Peyer's patch (tissue), 4 donors: ENCODE measurements at regions not wholly inside any gene's neighbourhood (a gene's known extent, or its start where the extent isn't known, plus 50 kb on each side); places are given as distances from the start of the nearest gene placed in this dataset.
"Not testable (repeated sequence)": the region's sequence is repeated elsewhere in the genome, so short reads cannot be mapped to it uniquely, and the experiment has no call there.

ENCODE experiments used
- DNase-seq, 3 donors: peaks; one replicate each; pipeline ENCODE4 v3.0.0-alpha.2; 2017 to 2019
- H3K27ac ChIP-seq, 4 donors: fragments of 200-600 bp; sonication (generic); one replicate each; pipeline ENCODE4 v1.5.1; 2016 to 2019
- H3K27me3 ChIP-seq, 2 donors: fragments of 200-600 bp; sonication (generic); one replicate each; pipeline ENCODE4 v1.5.1; 2019
- H3K36me3 ChIP-seq, 3 donors: fragments of 200-600 bp; sonication (generic); one replicate each; pipeline ENCODE4 v1.5.1; 2016 to 2019
- H3K4me1 ChIP-seq, 4 donors: fragments of 200-600 bp; sonication (generic); one replicate each; pipeline ENCODE4 v1.5.1; 2016 to 2019
- H3K4me3 ChIP-seq, 4 donors: fragments of 200-600 bp; sonication (generic); 1 replicate in 3 of 4; 2 replicates in 1 of 4; pipeline ENCODE4 v1.5.1; 2016 to 2019; ENCODE audit warnings: mild to moderate bottlenecking in 1 of 4
- H3K9me3 ChIP-seq, 4 donors: fragments of 200-600 bp; sonication (generic); one replicate each; pipeline ENCODE4 v1.5.1; 2016 to 2019; ENCODE audit warnings: mild to moderate bottlenecking in 1 of 4
- CTCF ChIP-seq, 6 experiments: fragments of 450-650 bp in 4 of 6; fragments of 200-600 bp in 2 of 6; sonication (generic) in 1 of 6; IDR thresholded peaks; one replicate each; pipeline ENCODE4 v1.5.1; 2017 to 2019; ENCODE audit warnings: antibody characterized with exemption in 6 of 6, mild to moderate bottlenecking in 3 of 6, moderate library complexity in 1 of 6
- POLR2A ChIP-seq, 2 donors: fragments of 450-650 bp; IDR thresholded peaks; one replicate each; pipeline ENCODE4 v1.5.1; 2017; ENCODE audit warnings: antibody characterized with exemption in 2 of 2, mild to moderate bottlenecking in 2 of 2, moderate library complexity in 2 of 2

GRCh38 chr13:21297914-21298831 lies 121.7 kb downstream of the MRPL57 start:
- TF ChIP-seq CTCF (IDR thresholded peaks at IDR 0.05) (peak; percentile 84 to 96 (median 89)), POLR2A (IDR thresholded peaks at IDR 0.05) (peak in 1 of 2 donors; percentile 50)

DNA sequence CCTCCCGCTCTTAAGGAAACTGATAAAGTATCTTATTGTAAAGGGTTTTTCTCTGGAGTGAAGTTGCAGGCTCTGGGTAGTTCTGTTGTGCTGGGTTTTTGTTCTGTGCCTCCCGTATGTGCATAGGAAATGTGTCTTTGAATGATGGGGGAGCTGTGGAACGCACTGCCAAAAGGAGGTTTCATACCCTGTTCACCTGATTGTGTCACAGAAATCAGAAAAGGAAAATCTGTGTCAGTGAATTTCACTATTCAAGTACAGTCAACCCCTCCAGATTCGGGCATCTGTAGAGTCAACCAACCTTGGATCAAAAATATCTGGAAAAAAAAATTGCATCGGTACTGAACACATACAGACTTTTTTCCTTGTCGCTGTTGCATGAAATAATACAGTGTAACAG lies 127.8 kb downstream of the MRPL57 start:
- Histone ChIP-seq H3K4me3 (no peak overlapping the region), H3K36me3 (peaks cover 0 to 7% (median 0%) of the 10 kb centered on the region in 3 donors), H3K27me3 (no peaks in the 10 kb centered on the region), H3K27ac (no peak overlapping the region), H3K9me3 (no peaks in the 10 kb centered on the region), H3K4me1 (peaks cover 0 to 3% (median under 1%) of the 10 kb centered on the region in 4 donors)
- no peak for DNase-seq
- TF ChIP-seq POLR2A (IDR thresholded peaks at IDR 0.05) (no peak), CTCF (IDR thresholded peaks at IDR 0.05) (no peak)

More at GRCh38 chr13:21297914-21298831, 121.7 kb downstream of the MRPL57 start:
- peak overlapping the region; percentile 71 to 96 (median 82) for H3K4me3 ChIP-seq
- no peaks in the 10 kb centered on the region for H3K9me3 ChIP-seq
- peaks cover 0 to 19% (median 4%) of the 10 kb centered on the region in 4 donors for H3K4me1 ChIP-seq
- peak overlapping the region; percentile 32 to 76 (median 67) for H3K27ac ChIP-seq
- no peaks in the 10 kb centered on the region for H3K27me3 ChIP-seq
- peak; percentile 79 to 93 (median 92) for DNase-seq
- H3K36me3 ChIP-seq, result peaks cover 0 to 3% (median 0%) of the 10 kb centered on the region in 3 donors

DNA sequence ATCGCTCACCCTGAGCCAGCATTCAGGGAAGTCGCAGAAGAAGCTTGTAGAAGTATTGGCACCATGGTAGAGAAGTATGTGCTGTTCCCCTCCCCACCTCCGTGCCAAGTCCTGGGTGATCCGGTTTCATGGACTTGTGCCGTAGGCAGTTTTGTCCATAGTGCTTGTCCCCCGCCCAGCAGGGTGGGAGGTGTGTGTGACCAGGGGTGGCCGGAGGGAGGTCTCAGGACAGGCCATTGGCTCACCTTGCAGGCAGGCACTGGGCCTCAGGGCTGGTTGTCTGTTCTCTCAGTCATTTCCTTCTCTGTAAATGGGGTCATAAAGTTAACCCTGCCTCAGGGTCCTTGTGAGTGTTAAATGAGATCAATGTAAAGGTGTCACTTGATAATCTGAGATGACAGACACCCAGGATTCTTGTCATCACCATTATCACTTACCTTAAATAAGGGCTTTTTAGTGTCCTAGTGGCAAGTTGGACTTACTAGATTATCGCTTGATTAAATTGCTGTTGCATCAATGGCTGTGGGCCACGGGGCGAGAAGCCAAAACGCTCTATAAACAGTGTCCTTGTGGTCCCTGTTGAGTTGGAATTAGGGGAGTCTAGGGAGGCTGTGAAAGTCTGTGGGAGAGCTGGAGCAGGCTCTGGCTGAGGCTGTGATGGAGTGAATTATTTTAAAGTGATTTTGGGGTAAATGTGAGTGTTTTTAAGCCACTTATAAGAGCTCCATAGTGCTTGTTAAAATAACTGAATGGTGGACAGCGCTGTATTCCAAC lies 130.0 kb downstream of the MRPL57 start:
- H3K27ac ChIP-seq, DNase-seq, H3K4me1 ChIP-seq, H3K9me3 ChIP-seq, H3K36me3 ChIP-seq, H3K4me3 ChIP-seq, H3K27me3 ChIP-seq: not testable (repeated sequence)

DNA sequence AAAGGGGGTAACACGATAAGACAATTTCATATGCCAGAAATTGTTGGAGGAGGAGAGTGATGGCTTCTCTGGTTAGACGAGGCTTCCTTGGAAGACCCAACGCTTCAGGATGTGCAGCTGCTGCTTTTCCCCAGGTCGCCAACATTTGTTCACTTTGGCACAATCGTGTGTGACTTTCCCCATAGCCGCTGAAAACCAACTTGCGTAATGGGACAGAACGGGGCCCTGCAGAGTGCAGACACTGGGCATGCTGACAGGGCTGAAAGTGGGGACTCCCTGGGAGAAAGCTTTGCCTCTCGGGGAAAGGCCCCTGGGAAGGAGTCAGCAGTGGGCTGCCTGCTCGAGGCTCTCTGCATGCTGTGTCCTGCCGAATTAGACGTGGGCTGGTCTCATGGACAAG lies 130.7 kb downstream of the MRPL57 start:
- H3K27ac ChIP-seq, H3K9me3 ChIP-seq, H3K4me3 ChIP-seq, H3K4me1 ChIP-seq, H3K36me3 ChIP-seq, H3K27me3 ChIP-seq, DNase-seq: not testable (repeated sequence)

DNA sequence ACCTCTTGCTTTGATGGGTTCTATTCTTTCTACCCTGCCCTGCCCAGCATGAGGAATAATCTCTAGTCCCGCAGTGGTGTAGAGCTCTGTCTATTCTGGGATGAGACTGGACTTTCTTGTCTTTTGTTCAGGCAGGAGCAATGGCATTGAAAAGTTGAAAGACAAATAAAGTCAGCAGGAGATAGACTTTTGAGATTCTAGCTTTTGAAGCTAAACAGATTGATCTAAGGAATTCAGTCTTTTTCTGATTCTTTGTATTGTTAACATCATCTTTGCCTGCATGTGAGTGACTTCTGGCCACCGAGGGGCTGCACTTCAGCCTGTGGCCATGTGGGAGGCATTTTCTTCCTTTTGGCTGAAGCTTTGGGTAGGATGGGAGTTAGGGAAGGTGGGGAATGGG lies 132.4 kb downstream of the MRPL57 start:
- Histone ChIP-seq H3K36me3 (no peaks in the 10 kb centered on the region), H3K9me3 (no peaks in the 10 kb centered on the region), H3K4me3 (no peak overlapping the region), H3K27me3 (no peaks in the 10 kb centered on the region), H3K27ac (no peak overlapping the region), H3K4me1 (no peaks in the 10 kb centered on the region)
- DNase-seq, result no peak
- TF ChIP-seq POLR2A (IDR thresholded peaks at IDR 0.05), result no peak
- no peak for TF ChIP-seq CTCF (IDR thresholded peaks at IDR 0.05)

DNA sequence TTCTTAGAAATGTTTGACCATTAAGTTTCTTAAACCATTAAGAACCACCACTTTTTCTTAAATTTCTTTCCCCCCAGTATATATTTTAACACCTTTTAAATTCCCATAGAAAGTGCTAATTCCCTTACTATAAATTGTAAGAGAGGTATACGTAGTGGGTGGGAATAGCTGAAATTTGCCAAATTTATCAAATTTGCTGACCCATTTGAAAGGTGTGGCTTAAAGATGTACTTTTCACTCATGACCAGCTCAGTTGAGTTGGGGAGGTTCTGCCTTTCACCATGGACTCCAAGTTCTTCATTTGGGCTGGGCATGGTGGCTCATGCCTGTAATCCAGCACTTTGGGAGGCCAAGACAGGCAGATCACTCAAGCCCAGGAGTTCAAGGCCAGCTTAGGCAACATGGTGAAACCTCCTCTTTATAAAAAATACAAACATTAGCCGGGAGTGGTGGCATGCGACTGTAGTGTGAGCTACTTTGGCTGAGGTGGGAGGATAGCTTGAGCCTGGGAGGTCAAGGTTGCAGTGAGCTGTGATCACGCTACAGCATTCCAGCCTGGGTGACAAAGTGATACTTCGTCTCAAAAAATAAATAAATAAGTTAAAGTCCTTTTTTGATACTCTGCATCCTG lies 133.2 kb downstream of the MRPL57 start:
- DNase-seq, result no peak
- H3K36me3 ChIP-seq, result no peaks in the 10 kb centered on the region
- no peak overlapping the region for H3K4me3 ChIP-seq
- H3K9me3 ChIP-seq, result no peaks in the 10 kb centered on the region
- no peak for TF ChIP-seq CTCF (IDR thresholded peaks at IDR 0.05)
- no peak for TF ChIP-seq POLR2A (IDR thresholded peaks at IDR 0.05)
- no peaks in the 10 kb centered on the region for H3K4me1 ChIP-seq
- no peak overlapping the region for H3K27ac ChIP-seq
- H3K27me3 ChIP-seq, result no peaks in the 10 kb centered on the region
